Fibroblast of lung (primary cell): ENCODE measurements at regions not wholly inside any gene's neighbourhood (a gene's known extent, or its start where the extent isn't known, plus 50 kb on each side); places are given as distances from the start of the nearest gene placed in this dataset.

ENCODE experiments used
- DNase-seq, 2 donors: peaks; one replicate each; pipeline versions ENCODE4 v3.0.0 to v3.0.0-alpha.2; 2010; ENCODE audit warnings: low read depth in 2 of 2
- H2AFZ ChIP-seq: 2 replicates; pipeline ENCODE4 v1.5.1; 2012; ENCODE audit warnings: low read length, control low read depth, inconsistent platforms
- H3K27ac ChIP-seq: 2 replicates; pipeline ENCODE4 v1.5.1; 2011; ENCODE audit warnings: low read length, control low read depth; ENCODE audit not compliant: insufficient read depth
- H3K27me3 ChIP-seq: 2 replicates; pipeline ENCODE4 v1.5.1; 2011; ENCODE audit warnings: mild to moderate bottlenecking, low read length; ENCODE audit not compliant: control insufficient read depth, insufficient read depth
- H3K36me3 ChIP-seq: 2 replicates; pipeline ENCODE4 v1.5.1; 2011; ENCODE audit warnings: low read length; ENCODE audit not compliant: control insufficient read depth, insufficient read depth
- H3K4me1 ChIP-seq: 2 replicates; pipeline ENCODE4 v1.5.1; 2011; ENCODE audit warnings: low read length; ENCODE audit not compliant: control insufficient read depth, insufficient read depth; ENCODE audit errors: extremely low read depth
- H3K4me2 ChIP-seq: 2 replicates; pipeline ENCODE4 v1.5.1; 2011; ENCODE audit warnings: low read length, control low read depth; ENCODE audit not compliant: insufficient read depth; ENCODE audit errors: extremely low read depth
- H3K4me3 ChIP-seq, 4 experiments: fragments of 200-600 bp in 1 of 4; sonication (generic) in 1 of 4; replicated peaks in 1 of 4; 2 replicates each; pipeline ENCODE4 v1.5.1; 2011 to 2016; ENCODE audit warnings: low read length in 4 of 4, low read depth in 3 of 4, mild to moderate bottlenecking in 3 of 4, control low read depth in 2 of 4, inconsistent platforms in 1 of 4, mixed read lengths in 1 of 4; ENCODE audit not compliant: insufficient read depth in 1 of 4; ENCODE audit errors: control extremely low read depth in 1 of 4
- H3K79me2 ChIP-seq: 2 replicates; pipeline ENCODE4 v1.5.1; 2012; ENCODE audit warnings: mild to moderate bottlenecking, low read length, inconsistent platforms; ENCODE audit not compliant: control insufficient read depth, insufficient read depth
- H3K9ac ChIP-seq: 2 replicates; pipeline ENCODE4 v1.5.1; 2011; ENCODE audit warnings: mild to moderate bottlenecking, low read length, control low read depth; ENCODE audit not compliant: insufficient read depth
- H3K9me3 ChIP-seq: 2 replicates; pipeline ENCODE4 v1.5.1; 2012; ENCODE audit warnings: low read depth, low read length; ENCODE audit not compliant: control insufficient read depth, insufficient read depth
- H4K20me1 ChIP-seq: 2 replicates; pipeline ENCODE4 v1.5.1; 2011; ENCODE audit warnings: low read length; ENCODE audit not compliant: control insufficient read depth, insufficient read depth; ENCODE audit errors: extremely low read depth
- EZH2 ChIP-seq: IDR thresholded peaks from 2 replicates; pipeline ENCODE4 v1.5.1; 2012; ENCODE audit warnings: low read length, control low read depth, mild to moderate bottlenecking; ENCODE audit errors: missing control alignments
- TF ChIP-seq, protein P1 (sequence below), 2 donors: IDR thresholded peaks in 1 of 2; conservative IDR thresholded peaks in 1 of 2; 1 replicate in 1 of 2; 2 replicates in 1 of 2; pipeline ENCODE4 v1.5.1; 2011 to 2012; ENCODE audit warnings: low read length in 2 of 2, control low read depth in 1 of 2, inconsistent platforms in 1 of 2, low read depth in 1 of 2, mild to moderate bottlenecking in 1 of 2

DNA sequence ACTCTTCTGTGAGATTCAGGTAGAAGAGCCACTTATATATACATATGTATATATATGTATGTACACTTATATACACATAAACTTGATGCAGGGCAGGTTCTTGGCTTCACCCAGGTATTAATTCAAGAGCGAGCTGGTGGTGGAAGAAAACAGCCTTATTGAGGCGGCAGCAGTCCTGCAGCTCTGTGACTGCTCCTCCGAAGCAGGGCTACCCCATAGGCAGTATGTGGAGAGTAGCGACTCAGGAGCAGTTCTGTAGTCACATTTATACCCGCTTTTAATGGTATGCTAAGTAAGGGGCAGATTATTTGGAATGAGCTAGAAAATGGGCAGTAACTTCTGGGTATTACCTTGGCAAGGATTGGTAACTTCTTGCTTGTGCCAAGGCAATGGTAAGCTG lies 280.6 kb upstream of the TFPI start:
- no peaks in the 10 kb centered on the region for H3K4me1 ChIP-seq
- H3K79me2 ChIP-seq, result no peaks in the 10 kb centered on the region
- H3K9ac ChIP-seq, result no peak overlapping the region
- H3K4me3 ChIP-seq, result no peak overlapping the region
- no peaks in the 10 kb centered on the region for H4K20me1 ChIP-seq
- H2AFZ ChIP-seq, result no peak overlapping the region
- no peak overlapping the region for H3K27ac ChIP-seq
- no peaks in the 10 kb centered on the region for H3K9me3 ChIP-seq
- H3K27me3 ChIP-seq, result no peaks in the 10 kb centered on the region
- no peaks in the 10 kb centered on the region for H3K36me3 ChIP-seq
- no peak overlapping the region for H3K4me2 ChIP-seq
- TF ChIP-seq, protein P1, sequence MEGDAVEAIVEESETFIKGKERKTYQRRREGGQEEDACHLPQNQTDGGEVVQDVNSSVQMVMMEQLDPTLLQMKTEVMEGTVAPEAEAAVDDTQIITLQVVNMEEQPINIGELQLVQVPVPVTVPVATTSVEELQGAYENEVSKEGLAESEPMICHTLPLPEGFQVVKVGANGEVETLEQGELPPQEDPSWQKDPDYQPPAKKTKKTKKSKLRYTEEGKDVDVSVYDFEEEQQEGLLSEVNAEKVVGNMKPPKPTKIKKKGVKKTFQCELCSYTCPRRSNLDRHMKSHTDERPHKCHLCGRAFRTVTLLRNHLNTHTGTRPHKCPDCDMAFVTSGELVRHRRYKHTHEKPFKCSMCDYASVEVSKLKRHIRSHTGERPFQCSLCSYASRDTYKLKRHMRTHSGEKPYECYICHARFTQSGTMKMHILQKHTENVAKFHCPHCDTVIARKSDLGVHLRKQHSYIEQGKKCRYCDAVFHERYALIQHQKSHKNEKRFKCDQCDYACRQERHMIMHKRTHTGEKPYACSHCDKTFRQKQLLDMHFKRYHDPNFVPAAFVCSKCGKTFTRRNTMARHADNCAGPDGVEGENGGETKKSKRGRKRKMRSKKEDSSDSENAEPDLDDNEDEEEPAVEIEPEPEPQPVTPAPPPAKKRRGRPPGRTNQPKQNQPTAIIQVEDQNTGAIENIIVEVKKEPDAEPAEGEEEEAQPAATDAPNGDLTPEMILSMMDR (conservative IDR thresholded peaks at IDR 0.05 in 1 of 2, IDR thresholded peaks at IDR 0.05 in 1 of 2; ENCODE audit: low read depth in 1 of 2, low read length in 2 of 2), result no peak
- no peak for TF ChIP-seq EZH2
- DNase-seq, result no peak

DNA sequence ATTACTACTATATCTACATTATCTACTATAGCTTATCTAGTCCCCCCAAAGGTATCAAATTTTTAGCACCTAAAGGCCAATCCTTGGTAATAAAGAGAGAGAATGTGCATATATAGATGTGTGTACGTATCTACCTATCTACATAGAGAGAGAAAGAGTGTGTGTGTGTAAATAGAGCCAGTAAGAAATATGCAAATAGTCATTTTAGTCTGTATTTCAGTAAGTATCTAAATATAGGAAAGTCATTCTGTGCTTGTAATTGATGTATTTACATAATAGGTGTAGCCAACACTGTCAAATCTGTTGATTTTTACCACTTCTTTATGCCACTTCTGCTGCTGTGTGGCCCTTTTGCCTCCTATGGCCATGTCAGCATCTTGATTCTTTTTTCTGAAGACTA lies 284.5 kb upstream of the TFPI start:
- Histone ChIP-seq H3K36me3 (no peaks in the 10 kb centered on the region), H3K27me3 (no peaks in the 10 kb centered on the region), H4K20me1 (no peaks in the 10 kb centered on the region), H3K27ac (no peak overlapping the region), H3K9me3 (no peaks in the 10 kb centered on the region), H3K4me3 (no peak overlapping the region), H3K4me2 (no peak overlapping the region), H3K79me2 (no peaks in the 10 kb centered on the region), H3K4me1 (no peaks in the 10 kb centered on the region), H2AFZ (peak overlapping the region; percentile 20), H3K9ac (no peak overlapping the region)
- TF ChIP-seq, protein P1 (conservative IDR thresholded peaks at IDR 0.05 in 1 of 2, IDR thresholded peaks at IDR 0.05 in 1 of 2; ENCODE audit: low read depth in 1 of 2, low read length in 2 of 2), result no peak
- no peak for TF ChIP-seq EZH2
- no peak for DNase-seq

DNA sequence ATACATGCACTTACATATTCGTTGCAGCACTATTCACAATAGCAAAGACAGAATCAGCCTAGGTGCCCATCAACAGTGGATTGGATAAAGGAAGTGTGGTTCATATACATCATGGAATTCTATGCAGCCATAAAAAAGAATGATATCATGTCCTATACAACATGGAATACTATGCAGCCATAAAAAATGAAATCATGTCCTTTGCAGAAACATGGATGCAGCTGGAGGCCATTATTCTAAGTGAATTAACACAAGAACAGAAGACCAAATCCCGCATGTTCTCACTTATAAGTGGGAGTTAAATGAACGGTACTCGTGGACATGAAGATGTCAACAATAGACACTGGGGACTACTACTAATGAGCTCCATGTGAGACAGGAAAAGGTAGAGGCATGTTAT lies 288.1 kb upstream of the TFPI start:
- no peak for DNase-seq
- Histone ChIP-seq H3K9me3 (no peaks in the 10 kb centered on the region), H3K4me3 (no peak overlapping the region), H3K4me1 (no peaks in the 10 kb centered on the region), H2AFZ (no peak overlapping the region), H3K4me2 (no peak overlapping the region), H3K79me2 (no peaks in the 10 kb centered on the region), H3K27ac (no peak overlapping the region), H3K27me3 (no peaks in the 10 kb centered on the region), H3K9ac (no peak overlapping the region), H4K20me1 (no peaks in the 10 kb centered on the region), H3K36me3 (no peaks in the 10 kb centered on the region)
- TF ChIP-seq, protein P1 (conservative IDR thresholded peaks at IDR 0.05 in 1 of 2, IDR thresholded peaks at IDR 0.05 in 1 of 2; ENCODE audit: low read depth in 1 of 2, low read length in 2 of 2), result no peak
- no peak for TF ChIP-seq EZH2
